BLaER1 treated with 17β-estradiol and CSF1 and Interleukin-3, amounts not matched to agents 10 nM and 100 nM (cell line): ENCODE measurements at regions not wholly inside any gene's neighbourhood (a gene's known extent, or its start where the extent isn't known, plus 50 kb on each side); places are given as distances from the start of the nearest gene placed in this dataset.

Experiments
- H3K27ac ChIP-seq, 11 experiments: shearing (Covaris generic); formaldehyde crosslinking; 2 replicates each; pipeline ENCODE4 v1.8.1; 2022
- H3K27me3 ChIP-seq, 11 experiments: shearing (Covaris generic); formaldehyde crosslinking; 2 replicates each; pipeline ENCODE4 v1.8.1; 2022
- H3K36me3 ChIP-seq, 11 experiments: shearing (Covaris generic); formaldehyde crosslinking; 2 replicates each; pipeline ENCODE4 v1.8.1; 2022
- H3K4me1 ChIP-seq, 10 experiments: shearing (Covaris generic); formaldehyde crosslinking; 2 replicates each; pipeline ENCODE4 v1.8.1; 2022
- H3K4me2 ChIP-seq, 11 experiments: shearing (Covaris generic); formaldehyde crosslinking; 2 replicates each; pipeline ENCODE4 v1.8.1; 2022
- H3K4me3 ChIP-seq, 10 experiments: shearing (Covaris generic); formaldehyde crosslinking; 2 replicates each; pipeline ENCODE4 v1.8.1; 2022
- H3K9ac ChIP-seq, 11 experiments: shearing (Covaris generic); formaldehyde crosslinking; 2 replicates each; pipeline ENCODE4 v1.8.1; 2022
- H3K9me3 ChIP-seq, 11 experiments: shearing (Covaris generic); formaldehyde crosslinking; replicated peaks in 1 of 11; 2 replicates each; pipeline ENCODE4 v1.8.1; 2022
- H4K20me1 ChIP-seq, 11 experiments: shearing (Covaris generic); formaldehyde crosslinking; 2 replicates each; pipeline ENCODE4 v1.8.1; 2022
- Cebpa-rat ChIP-seq, 11 experiments: shearing (Covaris generic); IDR thresholded peaks; 2 replicates each; pipeline ENCODE4 v1.8.1; 2022

DNA sequence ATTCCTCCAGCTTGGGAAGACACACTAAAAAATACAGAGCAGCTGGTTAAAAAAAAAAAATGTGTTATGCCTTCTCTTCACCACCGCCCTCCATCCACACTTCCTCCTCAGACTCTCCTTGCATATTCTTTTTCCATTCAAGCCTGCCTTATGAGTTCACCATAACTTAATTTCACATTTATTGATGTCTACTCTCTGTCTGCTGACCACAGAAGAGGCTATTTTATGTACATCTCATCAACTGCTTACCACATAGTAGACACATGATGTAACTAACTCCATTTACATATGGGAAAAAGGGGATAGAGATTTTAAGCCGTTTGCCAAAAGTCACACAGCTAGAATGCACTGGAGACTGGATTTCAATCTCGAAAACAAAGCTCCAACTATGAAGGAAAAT is 409.8 kb downstream of the CDH11 start:
- no peak overlapping the region for H3K27ac ChIP-seq
- TF ChIP-seq Cebpa-rat (IDR thresholded peaks at IDR 0.05), result no peak
- H3K27me3 ChIP-seq, result no peaks in the 10 kb centered on the region

DNA sequence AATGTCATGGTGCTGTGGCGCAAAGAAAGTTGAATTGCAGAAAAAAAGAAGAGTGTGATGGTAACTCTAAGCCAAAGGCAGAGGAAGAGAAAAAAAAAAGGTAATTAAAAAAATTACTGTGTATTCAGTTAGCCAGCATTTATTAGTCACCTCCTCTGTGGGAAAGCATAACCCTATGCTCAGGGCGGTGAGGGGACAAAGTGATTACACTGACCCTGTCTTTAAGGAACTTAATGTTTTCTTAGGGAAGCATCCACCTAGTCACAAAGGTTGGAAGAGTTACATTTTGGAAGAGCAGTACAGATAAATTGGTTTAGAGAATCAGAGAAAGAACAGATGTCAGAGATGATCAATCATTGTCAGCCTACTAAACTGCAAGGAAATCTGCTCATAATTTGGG is 410.3 kb downstream of the CDH11 start:
- Histone ChIP-seq H3K27me3 (no peaks in the 10 kb centered on the region), H3K4me3 (no peak overlapping the region), H3K4me2 (no peak overlapping the region), H3K4me1 (no peaks in the 10 kb centered on the region), H3K9me3 (no peaks in the 10 kb centered on the region), H3K36me3 (no peaks in the 10 kb centered on the region), H3K9ac (no peak overlapping the region), H4K20me1 (no peaks in the 10 kb centered on the region), H3K27ac (no peak overlapping the region)
- TF ChIP-seq Cebpa-rat (IDR thresholded peaks at IDR 0.05), result no peak

More for the DNA sequence above, 409.8 kb downstream of the CDH11 start:
- Histone ChIP-seq H4K20me1 (no peaks in the 10 kb centered on the region), H3K4me1 (no peaks in the 10 kb centered on the region), H3K9ac (no peak overlapping the region), H3K4me3 (no peak overlapping the region), H3K36me3 (no peaks in the 10 kb centered on the region), H3K9me3 (no peaks in the 10 kb centered on the region), H3K4me2 (no peak overlapping the region)

DNA sequence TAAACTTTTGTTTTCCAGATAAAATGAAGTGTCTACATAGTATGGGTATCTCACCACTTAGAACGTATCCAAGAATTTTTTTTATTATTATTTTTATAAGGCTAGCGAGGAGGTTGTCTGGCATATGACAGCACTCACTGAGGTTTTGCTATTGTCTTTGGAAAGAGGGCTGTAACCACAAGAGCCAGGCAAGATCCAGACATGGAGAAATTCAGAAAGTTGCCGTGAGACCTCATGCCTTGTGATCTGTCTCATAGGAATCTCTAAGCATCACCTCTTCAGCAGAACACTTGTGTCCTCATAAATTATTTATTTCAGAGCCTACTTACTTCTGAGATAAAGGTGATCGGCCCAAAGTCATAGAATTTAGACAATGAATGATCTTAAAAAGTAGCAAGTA is 410.8 kb downstream of the CDH11 start:
- Histone ChIP-seq H3K9me3 (no peaks in the 10 kb centered on the region), H3K9ac (no peak overlapping the region), H3K4me3 (no peak overlapping the region), H3K4me2 (no peak overlapping the region), H3K27me3 (no peaks in the 10 kb centered on the region), H4K20me1 (no peaks in the 10 kb centered on the region), H3K36me3 (no peaks in the 10 kb centered on the region), H3K4me1 (no peaks in the 10 kb centered on the region), H3K27ac (no peak overlapping the region)
- no peak for TF ChIP-seq Cebpa-rat (IDR thresholded peaks at IDR 0.05)

DNA sequence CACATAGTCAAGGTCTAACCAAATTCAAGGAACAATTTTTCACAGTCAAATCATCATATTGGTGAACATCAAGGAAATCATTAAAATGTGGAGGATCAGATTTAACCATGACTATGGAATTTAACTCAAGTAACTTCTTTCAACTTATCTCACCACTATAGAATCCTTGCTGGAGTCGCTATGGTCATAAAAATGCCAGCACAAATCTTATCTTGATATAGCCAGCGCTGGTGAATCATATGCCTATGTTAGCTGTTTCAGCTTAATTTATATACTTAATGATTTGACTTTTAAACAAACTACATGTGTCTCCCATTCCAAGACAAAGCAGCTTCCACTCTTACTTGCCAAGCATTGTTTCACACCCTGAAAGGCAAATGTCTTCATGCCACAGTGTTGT is 416.4 kb downstream of the CDH11 start:
- no peaks in the 10 kb centered on the region for H3K9me3 ChIP-seq
- no peaks in the 10 kb centered on the region for H3K27me3 ChIP-seq
- no peak overlapping the region for H3K4me3 ChIP-seq
- H3K4me2 ChIP-seq, result no peak overlapping the region
- H3K9ac ChIP-seq, result no peak overlapping the region
- H3K36me3 ChIP-seq, result no peaks in the 10 kb centered on the region
- H3K4me1 ChIP-seq, result no peaks in the 10 kb centered on the region
- no peak for TF ChIP-seq Cebpa-rat (IDR thresholded peaks at IDR 0.05)
- no peak overlapping the region for H3K27ac ChIP-seq
- no peaks in the 10 kb centered on the region for H4K20me1 ChIP-seq

DNA sequence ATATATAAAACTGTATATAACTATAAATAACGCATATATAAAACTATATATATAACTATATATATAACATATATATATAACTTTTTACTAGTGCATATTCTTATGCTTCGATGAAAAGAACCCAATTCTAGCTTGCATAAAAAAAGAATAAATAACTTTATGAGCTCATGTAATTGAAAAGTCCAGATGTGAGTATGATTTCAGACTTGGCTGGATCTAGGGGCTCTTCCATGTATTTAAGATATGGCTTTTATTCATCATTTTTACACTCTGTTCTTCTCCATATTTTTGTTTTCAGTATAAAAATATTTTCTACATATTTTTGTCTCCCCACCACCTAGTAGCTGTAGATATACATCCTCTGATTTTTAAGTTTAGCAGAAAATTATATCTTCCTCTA is 417.5 kb downstream of the CDH11 start:
- Histone ChIP-seq H3K36me3 (no peaks in the 10 kb centered on the region), H4K20me1 (no peaks in the 10 kb centered on the region), H3K9me3 (no peaks in the 10 kb centered on the region), H3K9ac (no peak overlapping the region), H3K27ac (no peak overlapping the region), H3K4me3 (no peak overlapping the region), H3K4me2 (no peak overlapping the region), H3K4me1 (no peaks in the 10 kb centered on the region), H3K27me3 (no peaks in the 10 kb centered on the region)
- TF ChIP-seq Cebpa-rat (IDR thresholded peaks at IDR 0.05), result no peak

DNA sequence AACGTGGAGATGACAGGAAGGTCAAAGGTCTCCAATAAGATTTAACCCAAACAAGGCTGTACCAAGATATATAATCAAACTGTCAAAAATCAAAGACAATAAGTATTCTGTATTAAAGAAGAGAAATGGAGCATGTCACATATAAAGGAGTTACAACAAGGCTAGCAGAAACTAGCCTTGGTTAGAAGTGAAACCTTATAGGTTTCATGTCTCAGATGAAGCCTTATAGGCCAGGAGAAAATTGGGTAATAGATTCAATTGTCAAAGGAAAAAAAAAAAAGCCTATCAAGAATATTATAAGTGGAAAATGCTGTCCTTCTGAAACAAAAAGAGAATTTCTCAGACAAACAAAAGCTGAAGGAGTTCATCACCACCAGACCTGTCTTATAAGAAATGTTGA is 419.4 kb downstream of the CDH11 start:
- Histone ChIP-seq H3K4me2 (no peak overlapping the region), H3K36me3 (no peaks in the 10 kb centered on the region), H3K27ac (no peak overlapping the region), H3K9me3 (no peaks in the 10 kb centered on the region), H3K27me3 (no peaks in the 10 kb centered on the region), H3K9ac (no peak overlapping the region), H4K20me1 (no peaks in the 10 kb centered on the region), H3K4me3 (no peak overlapping the region), H3K4me1 (no peaks in the 10 kb centered on the region)
- TF ChIP-seq Cebpa-rat (IDR thresholded peaks at IDR 0.05), result no peak

DNA sequence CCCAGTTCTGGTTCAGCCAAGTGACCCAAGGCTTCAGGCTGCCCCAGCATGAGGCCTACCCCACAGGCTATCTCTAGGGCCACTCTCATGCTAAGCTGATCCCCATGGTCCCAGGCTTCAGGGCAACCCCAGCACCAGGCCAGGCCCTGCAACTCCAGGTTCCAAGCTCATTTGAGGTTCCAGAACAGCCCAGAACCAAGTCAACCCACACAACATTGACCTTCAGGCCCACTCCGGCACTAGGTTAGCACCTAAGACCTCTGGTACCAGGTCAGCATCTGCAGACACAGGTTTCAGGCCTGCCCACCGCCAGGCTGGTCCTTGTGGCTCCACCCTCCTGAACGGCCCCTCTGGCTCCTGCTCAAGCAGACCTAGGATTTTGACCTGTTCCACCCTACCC is 421.2 kb downstream of the CDH11 start:
- H4K20me1 ChIP-seq, result no peaks in the 10 kb centered on the region
- H3K4me1 ChIP-seq, result no peaks in the 10 kb centered on the region
- H3K4me2 ChIP-seq, result no peak overlapping the region
- no peaks in the 10 kb centered on the region for H3K36me3 ChIP-seq
- H3K27ac ChIP-seq, result no peak overlapping the region
- no peaks in the 10 kb centered on the region for H3K27me3 ChIP-seq
- TF ChIP-seq Cebpa-rat (IDR thresholded peaks at IDR 0.05), result no peak
- H3K4me3 ChIP-seq, result no peak overlapping the region
- H3K9me3 ChIP-seq, result no peaks in the 10 kb centered on the region
- H3K9ac ChIP-seq, result no peak overlapping the region

DNA sequence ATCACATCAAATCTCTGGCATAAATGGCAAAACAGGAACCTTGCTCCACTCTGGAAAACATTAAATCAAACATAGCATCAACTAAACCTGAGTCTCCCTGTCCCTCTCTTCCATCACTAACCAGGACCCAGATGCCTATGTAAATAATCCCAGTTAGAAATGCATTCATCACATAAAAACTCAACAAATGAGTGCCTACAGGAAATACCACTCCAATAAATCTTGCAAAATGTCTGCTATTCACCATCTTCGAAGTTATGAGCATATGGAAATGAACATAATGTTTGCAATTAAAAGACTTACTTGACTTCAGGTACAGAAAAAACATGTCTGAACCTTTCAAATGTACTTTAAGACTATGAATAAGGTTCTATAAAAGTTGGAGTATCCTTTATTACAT is 425.0 kb downstream of the CDH11 start:
- Histone ChIP-seq H3K27me3 (no peaks in the 10 kb centered on the region), H3K9ac (no peak overlapping the region), H3K27ac (no peak overlapping the region), H3K4me2 (no peak overlapping the region), H3K4me3 (no peak overlapping the region), H3K9me3 (no peaks in the 10 kb centered on the region), H3K4me1 (no peaks in the 10 kb centered on the region), H3K36me3 (no peaks in the 10 kb centered on the region), H4K20me1 (no peaks in the 10 kb centered on the region)
- no peak for TF ChIP-seq Cebpa-rat (IDR thresholded peaks at IDR 0.05)

DNA sequence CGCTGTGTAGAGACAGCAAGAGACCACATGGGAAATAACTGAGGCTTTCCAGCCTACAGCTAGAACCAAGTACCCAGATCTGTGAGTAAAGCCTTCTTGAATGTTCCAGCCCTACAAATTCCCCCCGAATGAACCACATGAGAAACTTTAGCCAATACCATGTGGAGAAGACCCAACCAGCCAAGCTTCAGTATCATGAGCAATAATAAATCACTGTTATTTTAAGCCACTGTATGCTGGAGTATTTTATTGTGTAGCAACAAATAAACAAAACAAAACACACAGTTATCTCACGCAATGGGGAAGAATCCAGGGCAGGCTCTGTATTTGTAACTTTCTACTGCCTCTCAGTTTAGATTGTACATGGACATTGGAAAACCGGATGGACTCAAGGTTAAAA is 426.2 kb downstream of the CDH11 start:
- no peak for TF ChIP-seq Cebpa-rat (IDR thresholded peaks at IDR 0.05)
- H3K27ac ChIP-seq, result no peak overlapping the region

DNA sequence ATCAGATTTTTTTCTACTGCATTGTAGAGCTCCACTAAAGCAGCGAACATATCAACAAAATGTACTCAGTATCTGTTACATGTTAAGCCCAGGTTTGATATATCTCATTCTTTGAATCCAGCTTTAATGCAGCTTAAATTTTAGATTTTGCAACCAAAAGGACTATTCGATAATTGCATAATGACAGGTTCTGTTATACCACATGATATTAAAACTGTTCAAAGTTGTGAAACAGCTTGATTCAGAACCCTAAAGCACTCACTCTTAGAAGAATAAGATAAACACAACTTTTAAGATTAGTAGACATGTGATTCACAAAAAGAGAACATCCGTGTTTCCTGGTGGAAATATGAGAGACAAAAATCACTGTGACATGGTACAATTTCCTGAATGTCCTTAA is 427.9 kb downstream of the CDH11 start:
- Histone ChIP-seq H4K20me1 (no peaks in the 10 kb centered on the region), H3K27ac (no peak overlapping the region), H3K9ac (no peak overlapping the region), H3K27me3 (no peaks in the 10 kb centered on the region), H3K4me2 (no peak overlapping the region), H3K4me3 (no peak overlapping the region), H3K4me1 (no peaks in the 10 kb centered on the region), H3K9me3 (no peaks in the 10 kb centered on the region), H3K36me3 (no peaks in the 10 kb centered on the region)
- no peak for TF ChIP-seq Cebpa-rat (IDR thresholded peaks at IDR 0.05)

More for the DNA sequence above, 426.2 kb downstream of the CDH11 start:
- Histone ChIP-seq H3K9me3 (no peaks in the 10 kb centered on the region), H3K4me3 (no peak overlapping the region), H3K36me3 (no peaks in the 10 kb centered on the region), H3K4me2 (no peak overlapping the region), H3K27me3 (no peaks in the 10 kb centered on the region), H3K4me1 (no peaks in the 10 kb centered on the region), H3K9ac (no peak overlapping the region), H4K20me1 (no peaks in the 10 kb centered on the region)

DNA sequence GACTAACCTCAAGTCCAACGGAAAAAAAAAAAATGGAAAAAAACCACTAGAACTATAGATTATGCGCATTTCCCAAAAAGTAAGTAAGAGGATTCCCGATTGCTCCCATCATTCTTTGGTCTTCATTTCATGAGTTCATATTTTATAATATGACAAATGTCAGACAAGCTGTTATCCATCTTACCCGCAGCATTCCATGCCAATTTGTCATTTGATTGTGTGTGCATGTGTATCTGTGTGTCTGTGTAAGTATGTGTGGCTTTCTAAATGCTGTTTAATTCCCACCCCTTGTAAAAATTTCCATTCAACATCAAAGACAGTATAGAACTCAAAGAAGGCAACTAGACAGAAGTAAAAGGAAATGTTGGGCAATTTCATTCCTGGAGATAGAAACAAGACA is 434.1 kb downstream of the CDH11 start:
- no peak overlapping the region for H3K4me2 ChIP-seq
- no peak for TF ChIP-seq Cebpa-rat (IDR thresholded peaks at IDR 0.05)
- no peak overlapping the region for H3K27ac ChIP-seq

More for the DNA sequence above, 434.1 kb downstream of the CDH11 start:
- Histone ChIP-seq H3K9me3 (no peaks in the 10 kb centered on the region), H3K4me3 (no peak overlapping the region), H3K27me3 (no peaks in the 10 kb centered on the region), H3K4me1 (no peaks in the 10 kb centered on the region), H4K20me1 (no peaks in the 10 kb centered on the region), H3K9ac (no peak overlapping the region), H3K36me3 (no peaks in the 10 kb centered on the region)
